Calu3 (cell line): ENCODE measurements at regions not wholly inside any gene's neighbourhood (a gene's known extent, or its start where the extent isn't known, plus 50 kb on each side); places are given as distances from the start of the nearest gene placed in this dataset.

Experiments
- BruUV-seq: library from RNA; stranded (reverse); fragments of 400-500 nt; replicated peaks from 2 replicates; lab custom pipeline; 2021; lab: Mats Ljungman, UMichigan
- CTCF ChIA-PET: fragments of 300-600 bp; sonication (Branson Sonifier 250); formaldehyde crosslinking; loops from one replicate; lab custom pipeline; 2022; ENCODE audit warnings: antibody characterized with exemption; lab: Charles Lee
- DNase-seq: peaks from one replicate; pipeline ENCODE4 v3.0.0; 2022
- H3K27ac Mint-ChIP-seq: one replicate; pipeline ENCODE4 v1.8.0; 2022; ENCODE audit warnings: mixed read lengths; ENCODE audit not compliant: unreplicated experiment
- H3K27me3 Mint-ChIP-seq: one replicate; pipeline ENCODE4 v1.8.0; 2022; ENCODE audit warnings: mixed read lengths; ENCODE audit not compliant: unreplicated experiment
- H3K36me3 Mint-ChIP-seq: one replicate; pipeline ENCODE4 v1.8.0; 2022; ENCODE audit warnings: mild to moderate bottlenecking, moderate library complexity, mixed read lengths; ENCODE audit not compliant: insufficient read depth, unreplicated experiment
- H3K4me1 Mint-ChIP-seq: one replicate; pipeline ENCODE4 v1.8.0; 2022; ENCODE audit warnings: mild to moderate bottlenecking, low read depth, mixed read lengths; ENCODE audit not compliant: unreplicated experiment
- H3K4me3 Mint-ChIP-seq: one replicate; pipeline ENCODE4 v1.8.0; 2022; ENCODE audit warnings: mild to moderate bottlenecking, low read depth, moderate library complexity, mixed read lengths; ENCODE audit not compliant: unreplicated experiment
- H3K9me3 Mint-ChIP-seq: one replicate; pipeline ENCODE4 v1.8.0; 2022; ENCODE audit warnings: low read depth, mixed read lengths; ENCODE audit not compliant: unreplicated experiment
- intact Hi-C: fragments of 100-400 bp; cut with micrococcal nuclease; formaldehyde crosslinking; loops from one replicate; pipeline ENCODE4 v1.10.0; 2022; ENCODE audit not compliant: unreplicated experiment
- TF ChIP-seq, protein P1 (sequence below): fragments of 200-600 bp; IDR thresholded peaks from one replicate; pipeline ENCODE4 v1.8.0; 2022; ENCODE audit warnings: antibody characterized with exemption; ENCODE audit not compliant: unreplicated experiment

DNA sequence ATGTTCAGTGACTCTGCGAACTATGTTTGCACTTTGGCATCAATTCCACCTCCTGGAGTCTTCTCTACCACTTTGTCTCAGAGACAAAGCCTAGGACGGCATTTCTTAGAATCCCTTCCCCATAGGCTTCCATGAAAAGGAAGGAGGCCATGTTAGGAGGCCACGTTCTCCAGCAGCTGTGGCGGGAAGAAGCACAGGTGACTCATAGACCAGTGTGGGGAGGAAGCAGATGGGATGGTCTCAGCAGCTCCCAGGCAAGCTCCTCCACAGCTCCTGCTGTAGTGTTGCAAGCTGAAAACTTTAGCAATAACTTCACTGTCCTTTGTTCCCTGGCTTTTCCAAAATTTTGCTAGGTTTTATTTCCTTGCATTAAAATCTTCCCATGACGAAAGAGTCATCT, 781.3 kb upstream of the ID2 start:
- Mint-ChIP-seq H3K27me3 (no peaks in the 10 kb centered on the region), H3K9me3 (peaks cover 4% of the 10 kb centered on the region), H3K4me3 (no peak overlapping the region), H3K27ac (no peak overlapping the region), H3K4me1 (no peaks in the 10 kb centered on the region), H3K36me3 (no peaks in the 10 kb centered on the region)
- no peak for DNase-seq
- CTCF ChIA-PET: no interaction called here
- TF ChIP-seq, protein P1, sequence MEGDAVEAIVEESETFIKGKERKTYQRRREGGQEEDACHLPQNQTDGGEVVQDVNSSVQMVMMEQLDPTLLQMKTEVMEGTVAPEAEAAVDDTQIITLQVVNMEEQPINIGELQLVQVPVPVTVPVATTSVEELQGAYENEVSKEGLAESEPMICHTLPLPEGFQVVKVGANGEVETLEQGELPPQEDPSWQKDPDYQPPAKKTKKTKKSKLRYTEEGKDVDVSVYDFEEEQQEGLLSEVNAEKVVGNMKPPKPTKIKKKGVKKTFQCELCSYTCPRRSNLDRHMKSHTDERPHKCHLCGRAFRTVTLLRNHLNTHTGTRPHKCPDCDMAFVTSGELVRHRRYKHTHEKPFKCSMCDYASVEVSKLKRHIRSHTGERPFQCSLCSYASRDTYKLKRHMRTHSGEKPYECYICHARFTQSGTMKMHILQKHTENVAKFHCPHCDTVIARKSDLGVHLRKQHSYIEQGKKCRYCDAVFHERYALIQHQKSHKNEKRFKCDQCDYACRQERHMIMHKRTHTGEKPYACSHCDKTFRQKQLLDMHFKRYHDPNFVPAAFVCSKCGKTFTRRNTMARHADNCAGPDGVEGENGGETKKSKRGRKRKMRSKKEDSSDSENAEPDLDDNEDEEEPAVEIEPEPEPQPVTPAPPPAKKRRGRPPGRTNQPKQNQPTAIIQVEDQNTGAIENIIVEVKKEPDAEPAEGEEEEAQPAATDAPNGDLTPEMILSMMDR: no peak
- intact Hi-C loops: no loop called here
- no TSS peak for BruUV-seq

DNA sequence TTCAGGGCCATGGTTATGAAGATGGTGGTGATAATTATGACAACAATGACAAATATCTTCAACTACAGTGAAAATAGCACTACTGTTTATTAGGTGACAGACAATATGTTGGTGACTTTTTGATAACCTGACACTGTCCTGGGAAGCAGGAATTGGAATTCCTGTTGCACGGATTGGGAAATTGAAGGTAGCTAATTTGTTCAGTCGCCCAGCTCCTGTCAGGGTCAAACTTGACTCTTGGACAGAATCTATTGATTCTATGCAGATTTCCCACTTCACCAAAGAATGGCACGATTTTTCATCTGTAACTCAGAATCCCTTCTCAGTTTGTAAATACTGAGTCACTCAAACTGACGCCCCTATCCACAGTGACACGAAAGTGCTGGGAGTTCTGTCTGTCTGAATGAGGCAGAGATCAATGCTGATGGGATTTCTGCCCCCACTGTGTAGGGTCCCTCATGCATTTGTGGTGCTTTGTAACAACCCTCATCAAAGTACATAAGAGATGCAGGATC, 779.5 kb upstream of the ID2 start:
- CTCF ChIA-PET: no interaction called here
- H3K36me3 Mint-ChIP-seq: no peaks in the 10 kb centered on the region
- H3K27ac Mint-ChIP-seq: no peak overlapping the region
- no peaks in the 10 kb centered on the region for H3K4me1 Mint-ChIP-seq
- TF ChIP-seq, protein P1: no peak
- DNase-seq: no peak
- H3K9me3 Mint-ChIP-seq: peaks cover 4% of the 10 kb centered on the region
- H3K27me3 Mint-ChIP-seq: no peaks in the 10 kb centered on the region
- no peak overlapping the region for H3K4me3 Mint-ChIP-seq
- intact Hi-C loops: no loop called here
- no TSS peak for BruUV-seq

DNA sequence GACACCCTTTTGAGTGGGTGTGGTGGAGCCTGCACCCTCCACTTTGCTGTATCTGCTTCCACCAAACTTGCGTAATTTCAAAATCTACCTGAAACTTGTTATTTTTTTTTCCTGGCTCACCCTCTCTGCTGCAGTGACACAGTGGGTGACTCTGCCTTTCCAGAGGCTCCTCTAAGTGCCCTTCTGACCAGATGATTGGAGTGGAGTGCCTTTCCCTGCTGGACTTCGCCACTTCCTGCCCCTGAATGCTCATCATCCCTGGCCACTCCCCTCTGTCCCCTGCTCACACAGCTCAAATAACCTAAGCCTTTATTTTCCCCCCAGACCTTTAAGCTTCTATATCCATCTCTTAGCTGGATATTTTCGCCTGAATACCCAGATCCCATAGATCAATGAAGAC, 777.5 kb upstream of the ID2 start:
- Mint-ChIP-seq H3K4me1 (no peaks in the 10 kb centered on the region), H3K27me3 (no peaks in the 10 kb centered on the region), H3K4me3 (no peak overlapping the region), H3K36me3 (no peaks in the 10 kb centered on the region), H3K27ac (no peak overlapping the region), H3K9me3 (peaks cover 4% of the 10 kb centered on the region)
- no TSS peak for BruUV-seq
- DNase-seq: no peak
- CTCF ChIA-PET: interaction anchor here (0.6 kb wide), 1 partner anchor 17 kb away, joined by 3 read pairs; no protein-coding TSS in a partner anchor
- intact Hi-C loops: no loop called here
- TF ChIP-seq, protein P1: no peak

DNA sequence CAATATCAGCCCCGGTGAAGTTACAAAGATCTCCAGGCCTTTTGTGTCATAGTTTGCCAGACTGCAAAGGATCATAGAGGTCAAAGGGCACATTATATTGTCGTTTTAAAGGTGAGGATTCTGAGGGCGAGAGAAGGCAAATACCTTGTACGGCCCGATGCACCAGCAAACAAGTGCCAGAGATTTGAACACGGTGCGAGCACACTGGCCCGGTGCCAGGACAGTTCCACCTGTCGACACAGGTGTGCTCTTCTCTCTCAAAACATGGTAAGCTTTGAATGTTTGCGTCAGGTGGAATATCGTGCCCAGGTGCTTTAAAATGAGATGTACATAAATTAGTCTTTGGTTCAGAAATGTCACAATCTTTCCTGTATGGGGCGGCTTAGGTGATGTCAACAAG, 776.1 kb upstream of the ID2 start:
- CTCF ChIA-PET: no interaction called here
- Mint-ChIP-seq H3K4me1 (no peaks in the 10 kb centered on the region), H3K36me3 (no peaks in the 10 kb centered on the region), H3K4me3 (no peak overlapping the region), H3K9me3 (peaks cover 4% of the 10 kb centered on the region), H3K27ac (no peak overlapping the region), H3K27me3 (no peaks in the 10 kb centered on the region)
- TF ChIP-seq, protein P1: no peak
- intact Hi-C loops: no loop called here
- DNase-seq: no peak
- no TSS peak for BruUV-seq
